ENCODE measurements at regions not wholly inside any gene's neighbourhood (a gene's known extent, or its start where the extent isn't known, plus 50 kb on each side); places are given as distances from the start of the nearest gene placed in this dataset.
"Not testable (repeated sequence)": the region's sequence is repeated elsewhere in the genome, so short reads cannot be mapped to it uniquely, and the experiment has no call there.

GRCh38 chr6:131488780-131489179 is 84.2 kb upstream of the ARG1 start:
- Mint-ChIP-seq H3K27me3 (peaks cover 0 to 11% (median 0%) of the 10 kb centered on the region in 5 donors), H3K36me3 (no peaks in the 10 kb centered on the region), H3K4me1 (no peaks in the 10 kb centered on the region), H3K4me3 (no peak overlapping the region), H3K9me3 (peaks cover 0 to 5% (median 0%) of the 10 kb centered on the region in 11 donors), H3K27ac (no peak overlapping the region)
- Histone ChIP-seq H3K4me1 (ENCODE audit: control insufficient read depth in 2 of 2, insufficient read depth in 2 of 2, low read length in 2 of 2) (no peaks in the 10 kb centered on the region), H3K4me3 (ENCODE audit: low read length) (no peak overlapping the region), H3K36me3 (ENCODE audit: control insufficient read depth in 2 of 3, insufficient read depth in 3 of 3, low read length in 3 of 3) (no peaks in the 10 kb centered on the region), H3K27ac (ENCODE audit: low read depth, low read length) (no peak overlapping the region), H3K27me3 (ENCODE audit: control insufficient read depth in 2 of 2, insufficient read depth in 2 of 2, low read length in 2 of 2) (no peaks in the 10 kb centered on the region), H3K9me3 (ENCODE audit: control insufficient read depth in 2 of 3, low read length in 3 of 3) (no peaks in the 10 kb centered on the region)
- DNase-seq: no peak
- no peak for ATAC-seq
- ChIA-PET CTCF (no interaction called here), POLR2A (no interaction called here)
- intact Hi-C loops (cut with micrococcal nuclease): no loop called here

GRCh38 chr6:131490441-131490840 is 82.6 kb upstream of the ARG1 start:
- H3K4me1 Mint-ChIP-seq: no peaks in the 10 kb centered on the region
- Histone ChIP-seq H3K36me3 (ENCODE audit: control insufficient read depth in 2 of 3, insufficient read depth in 3 of 3, low read length in 3 of 3) (no peaks in the 10 kb centered on the region), H3K27me3 (ENCODE audit: control insufficient read depth in 2 of 2, insufficient read depth in 2 of 2, low read length in 2 of 2) (no peaks in the 10 kb centered on the region), H3K4me1 (ENCODE audit: control insufficient read depth in 2 of 2, insufficient read depth in 2 of 2, low read length in 2 of 2) (no peaks in the 10 kb centered on the region), H3K9me3 (ENCODE audit: control insufficient read depth in 2 of 3, low read length in 3 of 3) (no peaks in the 10 kb centered on the region), H3K4me3 (ENCODE audit: low read length) (no peak overlapping the region), H3K27ac (ENCODE audit: low read depth, low read length) (no peak overlapping the region)
- no peak overlapping the region for H3K27ac Mint-ChIP-seq
- H3K9me3 Mint-ChIP-seq: peaks cover 0 to 7% (median 0%) of the 10 kb centered on the region in 11 donors
- POLR2A ChIA-PET: no interaction called here
- intact Hi-C loops (cut with micrococcal nuclease): no loop called here
- peaks cover 0 to 4% (median 0%) of the 10 kb centered on the region in 5 donors for H3K36me3 Mint-ChIP-seq
- CTCF ChIA-PET: no interaction called here
- H3K27me3 Mint-ChIP-seq: peaks cover 0 to 3% (median 0%) of the 10 kb centered on the region in 5 donors
- H3K4me3 Mint-ChIP-seq: no peak overlapping the region
- no peak for ATAC-seq
- no peak for DNase-seq

- H3K27me3 Mint-ChIP-seq: peaks cover 0 to 12% (median 0%) of the 10 kb centered on the region in 5 donors
- no peak overlapping the region for H3K27ac ChIP-seq (ENCODE audit: low read depth, low read length)
- H3K9me3 ChIP-seq (ENCODE audit: control insufficient read depth in 2 of 3, low read length in 3 of 3): no peaks in the 10 kb centered on the region
- H3K4me1 Mint-ChIP-seq: no peaks in the 10 kb centered on the region
- no peaks in the 10 kb centered on the region for H3K27me3 ChIP-seq (ENCODE audit: control insufficient read depth in 2 of 2, insufficient read depth in 2 of 2, low read length in 2 of 2)
- ATAC-seq: no peak
- POLR2A ChIA-PET: no interaction called here
- no peak overlapping the region for H3K4me3 ChIP-seq (ENCODE audit: low read length)
- DNase-seq: no peak
- H3K36me3 Mint-ChIP-seq: peaks cover 0 to 4% (median 0%) of the 10 kb centered on the region in 5 donors
- no peak overlapping the region for H3K4me3 Mint-ChIP-seq
- H3K9me3 Mint-ChIP-seq: peaks cover 0 to 8% (median 2%) of the 10 kb centered on the region in 11 donors
- intact Hi-C loops (cut with micrococcal nuclease): no loop called here
- no peaks in the 10 kb centered on the region for H3K36me3 ChIP-seq (ENCODE audit: control insufficient read depth in 2 of 3, insufficient read depth in 3 of 3, low read length in 3 of 3)
- CTCF ChIA-PET: interaction anchor here (0.6 kb wide), 1 partner anchor 111 kb away, joined by 3 read pairs; no protein-coding TSS in a partner anchor
- H3K27ac Mint-ChIP-seq: no peak overlapping the region
- H3K4me1 ChIP-seq (ENCODE audit: control insufficient read depth in 2 of 2, insufficient read depth in 2 of 2, low read length in 2 of 2): no peaks in the 10 kb centered on the region
These were observed 80.0 kb upstream of the ARG1 start for GRCh38 chr6:131492932-131493573.

GRCh38 chr6:131504387-131504786 is 68.6 kb upstream of the ARG1 start:
- H3K4me3 ChIP-seq (ENCODE audit: low read length); H3K4me3 Mint-ChIP-seq; H3K27me3 Mint-ChIP-seq; POLR2A ChIA-PET; H3K27me3 ChIP-seq (ENCODE audit: control insufficient read depth in 2 of 2, insufficient read depth in 2 of 2, low read length in 2 of 2); H3K27ac Mint-ChIP-seq; CTCF ChIA-PET; H3K36me3 ChIP-seq (ENCODE audit: control insufficient read depth in 2 of 3, insufficient read depth in 3 of 3, low read length in 3 of 3); H3K4me1 Mint-ChIP-seq; ATAC-seq; DNase-seq; H3K9me3 ChIP-seq (ENCODE audit: control insufficient read depth in 2 of 3, low read length in 3 of 3); H3K27ac ChIP-seq (ENCODE audit: low read depth, low read length); H3K36me3 Mint-ChIP-seq; H3K4me1 ChIP-seq (ENCODE audit: control insufficient read depth in 2 of 2, insufficient read depth in 2 of 2, low read length in 2 of 2); intact Hi-C loops (cut with micrococcal nuclease): not testable (repeated sequence)
- H3K9me3 Mint-ChIP-seq: peaks cover 0 to 11% (median 0%) of the 10 kb centered on the region in 11 donors

- Histone ChIP-seq H3K27me3 (ENCODE audit: control insufficient read depth in 2 of 2, insufficient read depth in 2 of 2, low read length in 2 of 2) (no peaks in the 10 kb centered on the region), H3K4me1 (ENCODE audit: control insufficient read depth in 2 of 2, insufficient read depth in 2 of 2, low read length in 2 of 2) (no peaks in the 10 kb centered on the region), H3K27ac (ENCODE audit: low read depth, low read length) (no peak overlapping the region), H3K9me3 (ENCODE audit: control insufficient read depth in 2 of 3, low read length in 3 of 3) (no peaks in the 10 kb centered on the region), H3K36me3 (ENCODE audit: control insufficient read depth in 2 of 3, insufficient read depth in 3 of 3, low read length in 3 of 3) (no peaks in the 10 kb centered on the region), H3K4me3 (ENCODE audit: low read length) (no peak overlapping the region)
- no peak for DNase-seq
- Mint-ChIP-seq H3K36me3 (no peaks in the 10 kb centered on the region), H3K27ac (peak overlapping the region in 1 of 9 donors; percentile 15), H3K9me3 (peaks cover 0 to 2% (median 0%) of the 10 kb centered on the region in 11 donors), H3K4me3 (no peak overlapping the region), H3K4me1 (peaks cover 0 to 1% (median 0%) of the 10 kb centered on the region in 7 donors), H3K27me3 (peaks cover 0 to 6% (median 0%) of the 10 kb centered on the region in 5 donors)
- ChIA-PET CTCF (no interaction called here), POLR2A (no interaction called here)
- no peak for ATAC-seq
- intact Hi-C loops (cut with micrococcal nuclease): no loop called here
These were observed 62.9 kb upstream of the ARG1 start for GRCh38 chr6:131510094-131510493.

GRCh38 chr6:131510591-131510990 is 62.4 kb upstream of the ARG1 start:
- peaks cover 0 to 1% (median 0%) of the 10 kb centered on the region in 7 donors for H3K4me1 Mint-ChIP-seq
- Histone ChIP-seq H3K4me1 (ENCODE audit: control insufficient read depth in 2 of 2, insufficient read depth in 2 of 2, low read length in 2 of 2) (no peaks in the 10 kb centered on the region), H3K27ac (ENCODE audit: low read depth, low read length) (no peak overlapping the region), H3K27me3 (ENCODE audit: control insufficient read depth in 2 of 2, insufficient read depth in 2 of 2, low read length in 2 of 2) (no peaks in the 10 kb centered on the region), H3K4me3 (ENCODE audit: low read length) (no peak overlapping the region), H3K36me3 (ENCODE audit: control insufficient read depth in 2 of 3, insufficient read depth in 3 of 3, low read length in 3 of 3) (no peaks in the 10 kb centered on the region), H3K9me3 (ENCODE audit: control insufficient read depth in 2 of 3, low read length in 3 of 3) (no peaks in the 10 kb centered on the region)
- H3K27me3 Mint-ChIP-seq: peaks cover 0 to 6% (median 0%) of the 10 kb centered on the region in 5 donors
- ATAC-seq: no peak
- ChIA-PET CTCF (no interaction called here), POLR2A (no interaction called here)
- peaks cover 0 to 5% (median 0%) of the 10 kb centered on the region in 11 donors for H3K9me3 Mint-ChIP-seq
- DNase-seq: no peak
- intact Hi-C loops (cut with micrococcal nuclease): no loop called here
- H3K27ac Mint-ChIP-seq: no peak overlapping the region
- no peak overlapping the region for H3K4me3 Mint-ChIP-seq
- H3K36me3 Mint-ChIP-seq: no peaks in the 10 kb centered on the region
